Transverse colon (tissue), 4 donors: ENCODE measurements at regions not wholly inside any gene's neighbourhood (a gene's known extent, or its start where the extent isn't known, plus 50 kb on each side); places are given as distances from the start of the nearest gene placed in this dataset.

Experiments
- DNase-seq: peaks from one replicate; pipeline ENCODE4 v3.0.0-alpha.2; 2019
- H3K27ac ChIP-seq, 4 donors: fragments of 200-600 bp; sonication (generic); 2 replicates each; pipeline ENCODE4 v1.5.1; 2016 to 2018; ENCODE audit warnings: inconsistent platforms in 4 of 4
- H3K27me3 ChIP-seq: fragments of 200-600 bp; sonication (generic); 2 replicates; pipeline ENCODE4 v1.5.1; 2017; ENCODE audit warnings: inconsistent platforms
- H3K36me3 ChIP-seq, 4 donors: fragments of 200-600 bp; sonication (generic); 2 replicates each; pipeline ENCODE4 v1.5.1; 2017 to 2019; ENCODE audit warnings: inconsistent platforms in 4 of 4
- H3K4me1 ChIP-seq, 4 donors: fragments of 200-600 bp; sonication (generic); 2 replicates each; pipeline ENCODE4 v1.5.1; 2017 to 2020; ENCODE audit warnings: inconsistent platforms in 4 of 4
- H3K4me3 ChIP-seq, 4 donors: fragments of 200-600 bp; sonication (generic); 1 replicate in 1 of 4; 2 replicates in 3 of 4; pipeline versions ENCODE4 v1.5.1 to v1.6.1; 2017 to 2019; ENCODE audit warnings: inconsistent platforms in 4 of 4
- H3K9me3 ChIP-seq, 2 donors: fragments of 200-600 bp; sonication (generic); 2 replicates each; pipeline ENCODE4 v1.5.1; 2017 to 2019; ENCODE audit warnings: inconsistent platforms in 2 of 2
- CTCF ChIP-seq, 5 experiments: fragments of 200-600 bp in 3 of 5; fragments of 450-650 bp in 2 of 5; sonication (generic) in 3 of 5; IDR thresholded peaks; 1 replicate in 2 of 5; 2 replicates in 3 of 5; pipeline ENCODE4 v1.5.1; 2016 to 2017; ENCODE audit warnings: antibody characterized with exemption in 5 of 5, inconsistent platforms in 3 of 5, mild to moderate bottlenecking in 2 of 5, moderate library complexity in 1 of 5
- EP300 ChIP-seq: sonication (generic); formaldehyde crosslinking; IDR thresholded peaks from one replicate; pipeline ENCODE4 v1.6.1; 2017; ENCODE audit warnings: antibody characterized with exemption, low read depth
- POLR2A ChIP-seq: fragments of 450-650 bp; IDR thresholded peaks from one replicate; pipeline ENCODE4 v1.6.1; 2016; ENCODE audit warnings: antibody characterized with exemption, mild to moderate bottlenecking, moderate library complexity
- POLR2AphosphoS5 ChIP-seq, 3 donors: sonication (generic); formaldehyde crosslinking; IDR thresholded peaks; one replicate each; pipeline ENCODE4 v1.6.1; 2016; ENCODE audit warnings: antibody characterized with exemption in 3 of 3
- WGBS, 2 donors: methylation state at CpG; one replicate each; pipeline ENCODE4 v1.1.5; 2018; ENCODE audit warnings: low coverage in 1 of 2; 5-methylcytosine and 5-hydroxymethylcytosine counted together
- in situ Hi-C, 4 donors: fragments of 200-750 bp; cut with MboI; loops; one replicate each; pipeline versions ENCODE4 v1.15.0 to v1.15.1; 2017; ENCODE audit warnings: low sequenced_read_pairs in 3 of 4, low pct_ligation_motif_present in 1 of 4, low pct_unique_long_range_greater_than_20kb in 1 of 4
- intact Hi-C: fragments of 100-400 bp; cut with DNase I; formaldehyde crosslinking; loops from one replicate; pipeline ENCODE4 v1.15.1; 2023; ENCODE audit warnings: low total_unique reads

DNA sequence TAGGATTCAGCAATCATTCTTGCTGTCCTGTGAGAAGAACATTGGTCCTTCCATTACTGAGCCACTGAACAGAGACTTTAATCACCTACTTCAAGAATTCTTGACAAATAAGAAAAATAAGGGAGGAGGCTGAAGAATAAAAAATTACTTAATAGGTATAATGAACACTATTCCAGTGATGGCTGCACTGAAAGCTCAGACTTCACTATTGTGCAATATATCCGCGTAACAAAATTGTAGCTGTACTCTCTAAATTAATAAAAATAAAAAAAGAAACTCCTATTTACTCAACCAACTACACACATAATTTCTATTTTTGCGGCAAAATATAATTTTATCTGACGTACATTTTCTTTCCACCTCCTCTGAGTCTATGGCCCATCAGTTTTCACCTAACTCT is 2441.0 kb downstream of the PCDH7 start:
- Histone ChIP-seq H3K27me3 (no peaks in the 10 kb centered on the region), H3K36me3 (no peaks in the 10 kb centered on the region), H3K4me1 (no peaks in the 10 kb centered on the region), H3K4me3 (no peak overlapping the region), H3K9me3 (no peaks in the 10 kb centered on the region), H3K27ac (no peak overlapping the region)
- 94 to 97% methylated on average over 4 of the region's 4 CpGs for WGBS, 2 donors
- intact Hi-C loops (no loop called here), in situ Hi-C loops (no loop called here)
- no peak for TF ChIP-seq EP300
- TF ChIP-seq POLR2AphosphoS5 (IDR thresholded peaks at IDR 0.05), result no peak
- no peak for TF ChIP-seq POLR2A
- no peak for TF ChIP-seq CTCF (IDR thresholded peaks at IDR 0.05)
- DNase-seq, result no peak

DNA sequence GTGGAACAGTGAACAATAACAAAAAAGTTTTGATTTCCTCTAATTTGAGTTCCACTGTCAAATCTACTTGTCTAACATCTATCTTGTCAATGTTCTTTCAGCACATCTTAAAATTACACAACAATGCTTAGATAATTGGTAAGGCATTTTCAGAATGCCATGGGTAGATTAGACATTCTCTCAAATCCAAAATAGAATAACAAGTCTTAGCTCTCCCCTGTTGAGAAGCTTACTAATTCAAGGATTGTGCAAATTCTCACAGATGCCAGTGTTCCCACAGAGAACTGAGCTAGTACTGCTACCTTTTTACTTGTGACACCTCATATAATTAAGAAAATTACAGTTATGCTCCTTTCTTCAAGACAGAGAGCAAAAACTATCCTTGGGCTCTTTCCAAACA is 2442.0 kb downstream of the PCDH7 start:
- Histone ChIP-seq H3K9me3 (no peaks in the 10 kb centered on the region), H3K27me3 (no peaks in the 10 kb centered on the region), H3K27ac (no peak overlapping the region), H3K4me1 (no peaks in the 10 kb centered on the region), H3K4me3 (no peak overlapping the region), H3K36me3 (no peaks in the 10 kb centered on the region)
- in situ Hi-C loops (no loop called here), intact Hi-C loops (no loop called here)
- TF ChIP-seq POLR2A (no peak), EP300 (no peak), CTCF (IDR thresholded peaks at IDR 0.05) (no peak), POLR2AphosphoS5 (IDR thresholded peaks at IDR 0.05) (no peak)
- DNase-seq, result no peak

- Histone ChIP-seq H3K4me1 (no peaks in the 10 kb centered on the region), H3K9me3 (no peaks in the 10 kb centered on the region), H3K27ac (no peak overlapping the region), H3K27me3 (no peaks in the 10 kb centered on the region), H3K36me3 (no peaks in the 10 kb centered on the region), H3K4me3 (no peak overlapping the region)
- intact Hi-C loops (no loop called here), in situ Hi-C loops (no loop called here)
- DNase-seq, result no peak
- no peak for TF ChIP-seq EP300
- TF ChIP-seq POLR2A, result no peak
- no peak for TF ChIP-seq CTCF (IDR thresholded peaks at IDR 0.05)
- TF ChIP-seq POLR2AphosphoS5 (IDR thresholded peaks at IDR 0.05), result no peak
- 57 to 78% methylated on average over 1 of the region's 1 CpG for WGBS, 2 donors
Measured at GRCh38 chr4:33171873-33172525, 2451.8 kb downstream of the PCDH7 start.

- Histone ChIP-seq H3K4me3 (no peak overlapping the region), H3K36me3 (no peaks in the 10 kb centered on the region), H3K27ac (no peak overlapping the region), H3K4me1 (no peaks in the 10 kb centered on the region), H3K27me3 (no peaks in the 10 kb centered on the region), H3K9me3 (no peaks in the 10 kb centered on the region)
- TF ChIP-seq POLR2AphosphoS5 (IDR thresholded peaks at IDR 0.05) (no peak), CTCF (IDR thresholded peaks at IDR 0.05) (no peak), POLR2A (no peak), EP300 (no peak)
- DNase-seq, result no peak
- intact Hi-C loops, result no loop called here
- 36 to 67% methylated on average over 1 of the region's 1 CpG for WGBS, 2 donors
- in situ Hi-C loops, result no loop called here
Measured at GRCh38 chr4:33176566-33176965, 2456.4 kb downstream of the PCDH7 start.
